ENCODE measurements at regions not wholly inside any gene's neighbourhood (a gene's known extent, or its start where the extent isn't known, plus 50 kb on each side); places are given as distances from the start of the nearest gene placed in this dataset.
"Not testable (repeated sequence)": the region's sequence is repeated elsewhere in the genome, so short reads cannot be mapped to it uniquely, and the experiment has no call there.

- no peak overlapping the region for H3K4me3 ChIP-seq (ENCODE audit: low read depth, low read length)
- no peak for DNase-seq (ENCODE audit: low read depth)
- no peak for TF ChIP-seq CTCF (IDR thresholded peaks at IDR 0.05; ENCODE audit: low read depth, low read length, missing control alignments)
These were observed 771.6 kb upstream of the CA10 start for GRCh38 chr17:52930145-52930544.

GRCh38 chr17:52923658-52924057, 765.1 kb upstream of the CA10 start:
- no peak overlapping the region for H3K4me3 ChIP-seq (ENCODE audit: low read depth, low read length)
- DNase-seq (ENCODE audit: low read depth) = no peak
- no peak for TF ChIP-seq CTCF (IDR thresholded peaks at IDR 0.05; ENCODE audit: low read depth, low read length, missing control alignments)

- H3K4me3 ChIP-seq (ENCODE audit: low read depth, low read length) = no peak overlapping the region
- DNase-seq (ENCODE audit: low read depth) = no peak
- TF ChIP-seq CTCF (IDR thresholded peaks at IDR 0.05; ENCODE audit: low read depth, low read length, missing control alignments) = no peak
These were observed 740.7 kb upstream of the CA10 start for GRCh38 chr17:52899235-52899634.

- TF ChIP-seq CTCF (IDR thresholded peaks at IDR 0.05; ENCODE audit: low read depth, low read length, missing control alignments) = no peak
- H3K4me3 ChIP-seq (ENCODE audit: low read depth, low read length) = no peak overlapping the region
- DNase-seq (ENCODE audit: low read depth) = no peak
These were observed 736.8 kb upstream of the CA10 start for GRCh38 chr17:52895272-52895671.

- H3K4me3 ChIP-seq (ENCODE audit: low read depth, low read length) = no peak overlapping the region
- no peak for DNase-seq (ENCODE audit: low read depth)
- no peak for TF ChIP-seq CTCF (IDR thresholded peaks at IDR 0.05; ENCODE audit: low read depth, low read length, missing control alignments)
These were observed 733.8 kb upstream of the CA10 start for GRCh38 chr17:52892334-52892733.

GRCh38 chr17:52885882-52886281, 727.4 kb upstream of the CA10 start:
- no peak for DNase-seq (ENCODE audit: low read depth)
- H3K4me3 ChIP-seq (ENCODE audit: low read depth, low read length) = no peak overlapping the region
- no peak for TF ChIP-seq CTCF (IDR thresholded peaks at IDR 0.05; ENCODE audit: low read depth, low read length, missing control alignments)

- H3K4me3 ChIP-seq (ENCODE audit: low read depth, low read length); DNase-seq (ENCODE audit: low read depth): not testable (repeated sequence)
These were observed 725.5 kb upstream of the CA10 start for GRCh38 chr17:52883907-52884491.

- not testable (repeated sequence) for DNase-seq (ENCODE audit: low read depth); H3K4me3 ChIP-seq (ENCODE audit: low read depth, low read length)
These were observed 688.3 kb upstream of the CA10 start for GRCh38 chr17:52846767-52847166.
